ENCODE measurements at regions not wholly inside any gene's neighbourhood (a gene's known extent, or its start where the extent isn't known, plus 50 kb on each side); places are given as distances from the start of the nearest gene placed in this dataset.

DNA sequence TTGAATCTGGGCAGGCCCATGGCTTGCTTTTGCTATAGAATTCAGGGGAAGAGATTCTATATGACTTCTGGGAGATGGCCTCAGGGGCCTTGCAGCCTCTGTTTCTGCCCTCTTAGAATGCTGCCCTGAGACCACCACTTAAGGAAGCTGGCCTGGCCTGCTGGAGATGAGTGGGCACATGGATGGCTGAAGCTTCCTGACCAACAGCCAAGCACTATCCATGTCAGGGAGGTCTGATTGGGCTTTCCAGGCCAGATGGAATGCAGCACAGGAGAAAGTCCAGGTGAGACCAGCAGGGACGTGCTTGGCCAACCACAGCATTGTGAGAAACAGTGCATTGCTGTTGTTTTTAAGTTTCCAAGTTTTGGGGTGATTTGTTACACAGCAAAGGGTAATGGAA lies 308.1 kb downstream of the PTPRU start:
- H3K4me3 ChIP-seq (ENCODE audit: low read depth, low read length) = no peak overlapping the region
- TF ChIP-seq, protein P1, sequence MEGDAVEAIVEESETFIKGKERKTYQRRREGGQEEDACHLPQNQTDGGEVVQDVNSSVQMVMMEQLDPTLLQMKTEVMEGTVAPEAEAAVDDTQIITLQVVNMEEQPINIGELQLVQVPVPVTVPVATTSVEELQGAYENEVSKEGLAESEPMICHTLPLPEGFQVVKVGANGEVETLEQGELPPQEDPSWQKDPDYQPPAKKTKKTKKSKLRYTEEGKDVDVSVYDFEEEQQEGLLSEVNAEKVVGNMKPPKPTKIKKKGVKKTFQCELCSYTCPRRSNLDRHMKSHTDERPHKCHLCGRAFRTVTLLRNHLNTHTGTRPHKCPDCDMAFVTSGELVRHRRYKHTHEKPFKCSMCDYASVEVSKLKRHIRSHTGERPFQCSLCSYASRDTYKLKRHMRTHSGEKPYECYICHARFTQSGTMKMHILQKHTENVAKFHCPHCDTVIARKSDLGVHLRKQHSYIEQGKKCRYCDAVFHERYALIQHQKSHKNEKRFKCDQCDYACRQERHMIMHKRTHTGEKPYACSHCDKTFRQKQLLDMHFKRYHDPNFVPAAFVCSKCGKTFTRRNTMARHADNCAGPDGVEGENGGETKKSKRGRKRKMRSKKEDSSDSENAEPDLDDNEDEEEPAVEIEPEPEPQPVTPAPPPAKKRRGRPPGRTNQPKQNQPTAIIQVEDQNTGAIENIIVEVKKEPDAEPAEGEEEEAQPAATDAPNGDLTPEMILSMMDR (IDR thresholded peaks at IDR 0.05; ENCODE audit: low read depth, low read length) = no peak

DNA sequence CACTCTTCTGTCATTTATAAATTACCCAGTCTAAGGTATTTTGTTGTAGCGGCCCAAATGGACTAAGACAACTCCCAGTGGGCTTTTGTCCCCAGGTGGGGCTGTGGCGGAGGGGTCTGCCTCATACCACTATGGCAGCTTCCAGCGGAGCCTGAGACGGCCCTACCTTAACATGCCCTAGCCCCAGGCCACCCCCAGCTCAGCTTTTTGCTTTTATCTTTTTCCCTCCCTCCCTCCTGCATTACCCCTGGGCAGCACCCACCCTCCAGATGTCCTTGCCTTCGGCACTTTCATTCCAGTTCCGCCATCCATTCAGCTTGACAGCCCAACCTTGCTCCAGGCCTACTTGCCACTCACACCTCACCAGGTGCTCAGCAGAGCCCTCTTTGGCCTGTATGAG lies 307.3 kb downstream of the PTPRU start:
- TF ChIP-seq, protein P1 (IDR thresholded peaks at IDR 0.05; ENCODE audit: low read depth, low read length) = no peak
- H3K4me3 ChIP-seq (ENCODE audit: low read depth, low read length) = no peak overlapping the region

DNA sequence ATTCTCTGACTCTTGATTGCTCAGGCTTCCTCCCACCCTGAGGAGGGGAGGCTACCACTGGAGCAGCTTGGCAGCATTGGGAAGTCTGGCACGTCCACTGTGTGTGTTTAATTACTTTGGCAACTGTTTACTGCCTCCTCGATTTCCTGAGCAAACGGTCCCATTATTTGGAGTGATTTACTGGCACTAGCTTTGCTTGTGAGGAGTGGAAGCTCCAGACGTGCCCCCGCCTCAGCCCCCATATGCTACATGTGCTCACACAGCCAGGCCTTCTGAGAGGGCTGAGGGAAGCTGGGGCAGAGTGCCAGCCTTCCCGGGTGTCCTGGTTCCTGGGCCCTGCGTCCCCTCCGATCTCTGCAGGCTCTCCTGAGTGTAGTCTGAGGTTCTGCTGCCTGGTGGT lies 306.2 kb downstream of the PTPRU start:
- H3K4me3 ChIP-seq (ENCODE audit: low read depth, low read length) = no peak overlapping the region
- TF ChIP-seq, protein P1 (IDR thresholded peaks at IDR 0.05; ENCODE audit: low read depth, low read length) = no peak

DNA sequence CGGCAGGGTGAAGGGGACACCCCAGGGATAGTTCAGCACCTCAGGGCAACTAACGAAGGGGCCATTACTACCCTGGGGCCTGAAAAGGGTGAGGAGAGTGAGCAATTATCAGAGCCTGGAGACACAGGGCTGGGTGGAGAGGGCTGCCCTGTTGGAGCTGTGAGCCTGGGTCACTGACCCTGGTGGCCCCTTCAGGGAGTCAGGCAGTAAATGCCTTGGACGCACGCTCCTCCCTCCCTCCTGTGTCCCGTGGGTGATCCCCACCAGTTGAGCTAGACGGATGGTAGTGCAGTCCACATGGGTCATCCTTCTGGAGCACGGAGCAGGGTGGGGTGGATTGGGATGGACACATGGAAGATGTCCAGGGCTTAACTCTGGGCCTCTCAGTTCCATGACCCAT lies 305.3 kb downstream of the PTPRU start:
- TF ChIP-seq, protein P1 (IDR thresholded peaks at IDR 0.05; ENCODE audit: low read depth, low read length) = no peak

DNA sequence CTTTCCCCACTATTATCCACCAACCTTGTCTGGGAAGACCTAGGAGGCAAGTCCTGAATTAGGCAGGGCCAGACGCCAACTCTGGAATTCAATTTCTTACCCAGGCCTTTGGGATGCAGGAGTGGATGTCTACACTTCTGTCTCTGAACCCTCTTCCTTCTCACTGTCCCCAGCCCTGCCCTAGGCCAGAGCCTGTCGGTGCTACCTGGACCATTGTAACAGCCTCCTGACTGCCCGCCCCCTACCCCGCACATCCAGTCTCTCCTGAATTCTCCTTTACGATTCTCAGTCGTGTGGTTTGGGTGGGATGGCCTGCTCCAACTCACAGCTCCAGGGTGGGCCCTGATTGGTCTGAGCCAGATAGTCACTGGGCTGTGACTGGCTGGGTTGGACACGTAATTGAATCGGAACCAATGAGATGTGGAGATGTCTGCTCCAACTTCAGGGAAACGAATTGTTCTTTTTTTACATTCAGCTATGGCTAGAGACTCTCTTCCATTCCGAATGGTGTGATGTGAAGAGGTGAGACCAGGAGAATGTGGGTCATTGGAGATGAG lies 304.6 kb downstream of the PTPRU start:
- TF ChIP-seq, protein P1 (IDR thresholded peaks at IDR 0.05; ENCODE audit: low read depth, low read length) = no peak
- no peak overlapping the region for H3K4me3 ChIP-seq (ENCODE audit: low read depth, low read length)

More for the DNA sequence above, 305.3 kb downstream of the PTPRU start:
- H3K4me3 ChIP-seq (ENCODE audit: low read depth, low read length) = no peak overlapping the region

DNA sequence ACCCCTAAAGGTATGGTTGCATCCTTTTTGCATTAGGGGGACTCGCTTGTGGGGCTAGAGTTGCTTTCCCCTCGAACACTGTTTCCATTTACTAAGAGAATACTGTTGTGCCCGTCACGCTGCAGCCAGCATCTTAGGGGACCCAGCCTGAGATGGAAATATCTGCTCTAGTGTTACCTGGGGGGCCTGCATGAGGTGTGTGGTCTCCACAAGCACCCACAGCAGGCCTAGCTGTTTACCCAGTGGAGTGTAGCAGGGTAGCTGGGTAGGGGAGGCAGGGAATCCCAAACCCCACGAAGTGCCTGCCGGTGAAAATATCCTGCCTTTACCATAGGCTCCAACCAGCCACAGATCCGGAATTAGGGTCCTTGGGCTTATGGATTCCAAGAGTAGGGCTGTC lies 303.6 kb downstream of the PTPRU start:
- TF ChIP-seq, protein P1 (IDR thresholded peaks at IDR 0.05; ENCODE audit: low read depth, low read length) = no peak
- no peak overlapping the region for H3K4me3 ChIP-seq (ENCODE audit: low read depth, low read length)

DNA sequence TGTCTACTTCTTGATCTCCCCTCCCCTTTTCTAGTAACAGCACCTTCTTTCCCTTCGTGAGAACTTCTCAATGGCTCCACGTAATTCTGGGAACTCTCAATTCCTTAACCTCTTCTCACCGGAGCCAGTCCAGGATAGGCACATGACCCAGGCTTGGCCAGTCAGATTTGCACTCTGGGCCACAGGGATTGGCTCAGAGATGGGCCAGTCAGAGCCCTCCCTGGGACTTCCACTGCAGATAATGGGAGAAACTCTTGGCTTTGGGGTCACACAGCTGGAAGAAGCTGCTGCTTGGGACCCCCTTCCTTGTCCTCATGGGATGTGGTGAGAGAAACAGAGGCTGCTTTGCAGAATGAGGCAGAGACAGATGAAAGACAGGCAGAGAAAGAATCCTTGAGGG lies 302.3 kb downstream of the PTPRU start:
- TF ChIP-seq, protein P1 (IDR thresholded peaks at IDR 0.05; ENCODE audit: low read depth, low read length) = no peak
- H3K4me3 ChIP-seq (ENCODE audit: low read depth, low read length) = no peak overlapping the region

All from WI38 (cell line).